ENCODE measurements at regions not wholly inside any gene's neighbourhood (a gene's known extent, or its start where the extent isn't known, plus 50 kb on each side); places are given as distances from the start of the nearest gene placed in this dataset.
"Not testable (repeated sequence)": the region's sequence is repeated elsewhere in the genome, so short reads cannot be mapped to it uniquely, and the experiment has no call there.

- Histone ChIP-seq H3K27ac (ENCODE audit: low read depth, low read length, poor library complexity, severe bottlenecking) (no peak overlapping the region), H2AFZ (ENCODE audit: low read length) (no peak overlapping the region), H3K9me3 (ENCODE audit: low read length) (no peaks in the 10 kb centered on the region), H4K20me1 (ENCODE audit: insufficient read depth, low read length) (no peaks in the 10 kb centered on the region), H3K9me2 (ENCODE audit: low read depth, low read length) (no peaks in the 10 kb centered on the region), H3K9ac (ENCODE audit: low read length) (no peak overlapping the region), H3K27me3 (ENCODE audit: insufficient read depth, low read length) (no peaks in the 10 kb centered on the region), H3K4me2 (ENCODE audit: low read length) (no peak overlapping the region), H3K4me3 (ENCODE audit: low read depth, low read length, poor library complexity, severe bottlenecking) (no peak overlapping the region), H3K36me3 (ENCODE audit: insufficient read depth, low read length) (no peaks in the 10 kb centered on the region), H3K79me2 (ENCODE audit: insufficient read depth, low read length) (no peaks in the 10 kb centered on the region), H3K4me1 (ENCODE audit: insufficient read depth, low read length, severe bottlenecking) (no peaks in the 10 kb centered on the region), H3F3A (ENCODE audit: insufficient read depth, low read length) (no peaks in the 10 kb centered on the region)
- no peak for TF ChIP-seq CTCF (IDR thresholded peaks at IDR 0.05; ENCODE audit: low read length)
- no peak for TF ChIP-seq EZH2 (IDR thresholded peaks at IDR 0.05; ENCODE audit: borderline replicate concordance, low read length)
Observed at GRCh38 chr1:196121181-196121580, 487.1 kb downstream of the KCNT2 start.

- no peaks in the 10 kb centered on the region for H3K36me3 ChIP-seq (ENCODE audit: insufficient read depth, low read length)
- H3K4me2 ChIP-seq (ENCODE audit: low read length), result no peak overlapping the region
- no peak overlapping the region for H2AFZ ChIP-seq (ENCODE audit: low read length)
Observed at GRCh38 chr1:196115646-196116045, 492.6 kb downstream of the KCNT2 start.

GRCh38 chr1:196114193-196114592, 494.0 kb downstream of the KCNT2 start:
- H3K9ac ChIP-seq (ENCODE audit: low read length), result no peak overlapping the region
- no peak overlapping the region for H3K4me2 ChIP-seq (ENCODE audit: low read length)
- no peaks in the 10 kb centered on the region for H4K20me1 ChIP-seq (ENCODE audit: insufficient read depth, low read length)
- no peaks in the 10 kb centered on the region for H3K36me3 ChIP-seq (ENCODE audit: insufficient read depth, low read length)
- no peaks in the 10 kb centered on the region for H3K4me1 ChIP-seq (ENCODE audit: insufficient read depth, low read length, severe bottlenecking)
- H3K27me3 ChIP-seq (ENCODE audit: insufficient read depth, low read length), result no peaks in the 10 kb centered on the region
- H3K4me3 ChIP-seq (ENCODE audit: low read depth, low read length, poor library complexity, severe bottlenecking), result no peak overlapping the region
- H3K9me2 ChIP-seq (ENCODE audit: low read depth, low read length), result no peaks in the 10 kb centered on the region
- H2AFZ ChIP-seq (ENCODE audit: low read length), result no peak overlapping the region
- no peaks in the 10 kb centered on the region for H3K79me2 ChIP-seq (ENCODE audit: insufficient read depth, low read length)
- no peak overlapping the region for H3K27ac ChIP-seq (ENCODE audit: low read depth, low read length, poor library complexity, severe bottlenecking)
- H3K9me3 ChIP-seq (ENCODE audit: low read length), result no peaks in the 10 kb centered on the region
- TF ChIP-seq EZH2 (IDR thresholded peaks at IDR 0.05; ENCODE audit: borderline replicate concordance, low read length), result no peak
- TF ChIP-seq CTCF (IDR thresholded peaks at IDR 0.05; ENCODE audit: low read length), result no peak
- no peaks in the 10 kb centered on the region for H3F3A ChIP-seq (ENCODE audit: insufficient read depth, low read length)

More at GRCh38 chr1:196115646-196116045, 492.6 kb downstream of the KCNT2 start:
- Histone ChIP-seq H4K20me1 (ENCODE audit: insufficient read depth, low read length) (no peaks in the 10 kb centered on the region), H3K9me2 (ENCODE audit: low read depth, low read length) (no peaks in the 10 kb centered on the region), H3K4me3 (ENCODE audit: low read depth, low read length, poor library complexity, severe bottlenecking) (no peak overlapping the region), H3K79me2 (ENCODE audit: insufficient read depth, low read length) (no peaks in the 10 kb centered on the region), H3F3A (ENCODE audit: insufficient read depth, low read length) (no peaks in the 10 kb centered on the region), H3K4me1 (ENCODE audit: insufficient read depth, low read length, severe bottlenecking) (no peaks in the 10 kb centered on the region), H3K27me3 (ENCODE audit: insufficient read depth, low read length) (no peaks in the 10 kb centered on the region), H3K27ac (ENCODE audit: low read depth, low read length, poor library complexity, severe bottlenecking) (no peak overlapping the region), H3K9ac (ENCODE audit: low read length) (no peak overlapping the region), H3K9me3 (ENCODE audit: low read length) (no peaks in the 10 kb centered on the region)
- TF ChIP-seq CTCF (IDR thresholded peaks at IDR 0.05; ENCODE audit: low read length) (no peak), EZH2 (IDR thresholded peaks at IDR 0.05; ENCODE audit: borderline replicate concordance, low read length) (no peak)

GRCh38 chr1:196108990-196109389, 499.2 kb downstream of the KCNT2 start:
- not testable (repeated sequence) for H3K79me2 ChIP-seq (ENCODE audit: insufficient read depth, low read length); H3K9ac ChIP-seq (ENCODE audit: low read length); H3K9me3 ChIP-seq (ENCODE audit: low read length); H3K4me2 ChIP-seq (ENCODE audit: low read length); H4K20me1 ChIP-seq (ENCODE audit: insufficient read depth, low read length); H3F3A ChIP-seq (ENCODE audit: insufficient read depth, low read length); H3K9me2 ChIP-seq (ENCODE audit: low read depth, low read length); H3K4me1 ChIP-seq (ENCODE audit: insufficient read depth, low read length, severe bottlenecking); H3K27ac ChIP-seq (ENCODE audit: low read depth, low read length, poor library complexity, severe bottlenecking); H3K4me3 ChIP-seq (ENCODE audit: low read depth, low read length, poor library complexity, severe bottlenecking); H3K36me3 ChIP-seq (ENCODE audit: insufficient read depth, low read length); H2AFZ ChIP-seq (ENCODE audit: low read length); H3K27me3 ChIP-seq (ENCODE audit: insufficient read depth, low read length)
